GM19238 (cell line): ENCODE measurements at regions not wholly inside any gene's neighbourhood (a gene's known extent, or its start where the extent isn't known, plus 50 kb on each side); places are given as distances from the start of the nearest gene placed in this dataset.

ENCODE experiments used
- DNase-seq: peaks from one replicate; pipeline ENCODE4 v3.0.0; 2011; ENCODE audit warnings: low spot score; ENCODE audit not compliant: insufficient read length

DNA sequence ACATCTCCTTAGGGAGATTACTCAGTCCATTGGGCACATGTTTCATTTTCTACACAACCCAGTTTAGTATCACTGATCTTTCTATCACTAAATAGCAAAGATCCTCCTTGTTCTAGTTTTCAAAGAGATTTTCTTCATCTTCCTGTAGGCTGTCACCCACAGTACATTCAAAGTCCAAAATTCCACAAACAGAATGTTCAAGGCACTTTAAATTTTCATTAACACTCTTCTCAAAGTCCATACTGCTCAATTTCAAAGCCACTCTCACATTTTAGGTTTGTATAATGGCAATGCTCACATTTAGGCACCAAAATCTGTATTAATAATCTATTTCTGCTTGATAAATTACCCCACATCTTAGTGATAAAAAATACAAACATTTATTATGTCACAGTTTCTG, 152.8 kb downstream of the FSIP2 start:
- DNase-seq = no peak

DNA sequence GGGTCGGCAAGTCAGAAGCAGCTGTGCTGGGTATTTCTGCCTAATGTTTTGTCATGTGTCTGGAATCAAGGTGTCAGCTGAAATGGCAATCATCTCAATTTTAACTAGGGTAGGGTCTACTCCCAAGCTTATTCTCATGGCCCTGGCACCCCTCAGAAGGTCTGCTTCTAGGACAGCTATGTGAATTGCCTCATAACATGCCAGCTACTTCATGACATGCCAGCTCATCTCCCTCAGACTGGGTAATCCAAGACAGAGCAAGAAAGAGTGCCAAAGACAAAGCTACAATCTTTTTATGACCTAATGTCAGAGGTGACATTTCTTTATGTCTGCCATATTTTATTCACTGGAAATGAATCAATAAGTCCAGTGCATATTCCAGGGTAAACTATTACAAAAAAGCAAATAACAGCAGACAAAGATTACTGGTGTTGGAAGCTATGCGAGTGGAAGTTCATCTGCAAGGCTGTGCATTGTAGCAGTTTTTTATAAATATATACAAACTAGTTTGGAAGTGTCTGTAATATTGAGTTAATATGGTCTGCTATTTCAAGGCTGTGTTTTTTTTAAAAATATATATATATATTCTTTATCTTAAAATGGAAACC, 153.3 kb downstream of the FSIP2 start:
- DNase-seq = no peak

DNA sequence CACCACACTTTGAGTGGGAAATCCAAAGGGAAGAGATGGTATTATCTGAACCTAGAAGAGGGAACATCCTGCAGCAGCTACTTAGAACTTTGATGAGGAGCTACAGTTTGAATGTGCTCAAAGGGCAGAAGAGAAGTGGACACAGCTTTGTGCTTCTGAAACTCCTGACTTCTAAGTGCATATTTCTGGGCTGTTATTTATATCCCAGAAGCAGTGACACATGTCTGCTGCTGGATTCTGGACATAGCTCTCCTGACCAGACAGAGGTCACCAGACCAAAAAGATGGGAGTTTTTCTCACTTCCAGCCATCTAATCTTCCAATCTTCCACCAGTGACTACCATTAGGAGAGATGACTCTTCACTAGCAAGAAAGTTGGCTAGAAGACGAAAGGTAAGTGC, 153.9 kb downstream of the FSIP2 start:
- DNase-seq = no peak

DNA sequence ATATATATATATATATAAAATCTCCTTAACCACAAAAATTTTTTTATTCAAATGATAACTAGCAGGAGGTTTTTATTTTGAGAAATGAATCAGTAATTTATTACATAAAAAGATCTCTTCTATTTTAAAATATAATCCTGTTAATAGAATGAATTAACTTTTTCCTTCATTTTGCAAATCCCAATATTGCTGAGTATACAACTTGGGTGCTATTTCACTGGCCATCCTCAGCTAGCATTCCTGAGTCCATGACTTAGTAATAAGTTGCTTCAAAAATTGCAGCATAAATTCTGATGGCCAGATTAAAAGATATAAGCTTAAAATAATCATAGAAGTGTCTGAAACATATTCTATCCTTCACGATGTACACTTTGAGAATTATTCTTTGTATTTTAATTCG, 155.6 kb downstream of the FSIP2 start:
- no peak for DNase-seq

DNA sequence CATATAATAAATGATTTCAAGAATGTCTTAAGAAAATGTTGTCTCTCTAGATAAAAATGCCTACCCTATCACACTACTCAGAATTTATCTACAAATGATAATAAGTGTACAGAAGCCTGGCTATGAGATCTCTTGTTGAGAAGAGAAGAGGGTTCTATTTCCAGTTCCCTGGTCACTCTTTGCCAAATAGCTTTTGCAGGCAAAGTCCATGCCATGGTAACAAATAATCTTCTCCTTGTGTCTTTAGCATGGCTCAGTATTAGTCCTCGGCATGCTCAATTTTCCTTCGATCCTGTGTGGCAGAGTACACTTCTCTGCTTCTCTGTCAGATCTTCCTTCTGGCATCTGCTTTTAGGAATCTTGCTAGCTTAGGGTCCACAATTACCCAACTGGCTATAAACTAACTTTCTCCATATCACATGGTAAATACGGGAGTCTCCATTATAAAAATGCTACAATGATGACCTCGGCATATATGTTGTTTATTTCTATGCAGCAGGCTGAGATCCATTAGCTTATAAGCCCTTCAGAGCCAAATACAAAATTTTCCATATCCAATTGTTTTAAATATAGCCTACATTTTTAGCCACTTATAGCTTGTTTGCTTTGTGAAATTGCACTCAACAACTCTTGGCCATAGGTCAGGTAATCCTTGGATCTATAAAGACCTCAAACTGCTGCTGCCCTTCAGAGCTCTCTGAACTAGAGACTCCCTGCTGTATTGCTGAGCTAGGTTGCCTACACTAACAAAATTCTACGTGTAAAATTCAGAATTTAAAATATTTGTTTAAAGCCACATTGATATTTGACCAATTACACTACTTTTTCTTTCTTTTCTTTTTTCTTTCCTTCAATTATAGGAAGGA, 157.5 kb downstream of the FSIP2 start:
- DNase-seq = no peak

DNA sequence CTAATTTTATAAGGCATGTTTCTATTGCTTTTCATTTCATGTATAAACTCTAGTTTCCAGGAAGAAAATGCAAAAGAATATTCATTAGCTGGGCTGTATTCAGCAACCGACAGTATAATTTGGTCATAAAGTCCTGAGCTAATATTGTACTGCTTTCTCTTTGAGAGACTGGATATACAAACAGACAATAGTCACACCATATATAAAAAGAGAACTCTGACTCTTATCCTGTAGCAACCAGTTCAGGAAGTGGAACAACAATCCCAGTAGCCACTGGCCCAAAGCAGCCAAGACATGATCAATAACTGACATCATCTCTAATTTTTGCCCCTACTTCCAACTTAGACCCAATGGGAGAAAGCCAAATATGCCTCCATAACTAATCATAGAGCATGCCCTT, 160.8 kb downstream of the FSIP2 start:
- no peak for DNase-seq

DNA sequence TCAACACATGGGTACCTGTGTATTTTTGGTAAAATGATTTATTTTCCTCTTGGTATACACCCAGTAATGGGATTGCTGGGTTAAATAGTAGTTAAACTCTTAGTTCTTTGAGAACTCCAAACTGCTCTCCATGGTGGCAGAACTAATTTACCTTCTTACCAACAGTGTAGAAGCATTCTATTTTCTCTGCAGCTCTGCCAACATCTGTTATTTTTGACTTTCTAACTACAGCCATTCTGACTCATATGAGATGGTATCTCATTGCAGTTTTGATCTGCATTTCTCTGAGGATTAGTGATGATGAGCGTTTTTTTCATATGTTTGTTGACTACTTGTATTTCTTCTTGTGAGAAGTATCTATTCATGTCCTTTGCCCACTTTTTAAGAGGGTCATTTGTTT, 180.6 kb downstream of the FSIP2 start:
- DNase-seq = no peak

DNA sequence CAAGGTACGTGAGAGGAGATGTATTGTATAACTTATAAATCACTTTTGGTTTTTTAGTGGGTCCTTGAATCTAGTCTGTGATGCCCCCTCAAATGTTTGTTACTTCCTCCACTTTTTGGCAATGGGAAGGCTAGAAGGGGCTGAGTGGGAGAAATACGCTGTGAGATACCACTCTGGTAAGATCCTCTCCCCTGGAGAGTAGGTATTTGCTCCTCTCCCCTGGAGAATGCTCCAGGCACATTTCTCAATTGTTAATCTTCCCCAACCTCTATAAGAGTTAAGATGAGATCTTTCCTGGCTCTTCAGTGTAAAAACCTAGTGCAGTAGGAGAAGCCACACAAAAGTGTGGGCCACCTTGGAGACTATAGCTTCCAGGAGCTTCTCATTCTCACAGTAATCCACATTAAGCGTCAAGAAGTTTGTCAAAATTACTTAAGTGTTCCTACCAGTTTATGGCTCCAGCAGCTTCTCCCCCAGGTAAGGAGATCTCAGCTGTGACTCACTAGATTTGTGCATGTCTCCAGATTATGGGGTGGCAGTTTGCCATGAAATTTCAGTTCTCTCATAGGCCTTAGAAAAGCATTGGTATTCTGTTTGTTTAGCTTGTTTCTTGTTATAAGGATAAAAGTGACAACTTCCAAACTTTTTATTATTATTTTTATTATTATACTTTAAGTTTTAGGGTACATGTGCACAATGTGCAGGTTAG, 182.6 kb downstream of the FSIP2 start:
- no peak for DNase-seq

DNA sequence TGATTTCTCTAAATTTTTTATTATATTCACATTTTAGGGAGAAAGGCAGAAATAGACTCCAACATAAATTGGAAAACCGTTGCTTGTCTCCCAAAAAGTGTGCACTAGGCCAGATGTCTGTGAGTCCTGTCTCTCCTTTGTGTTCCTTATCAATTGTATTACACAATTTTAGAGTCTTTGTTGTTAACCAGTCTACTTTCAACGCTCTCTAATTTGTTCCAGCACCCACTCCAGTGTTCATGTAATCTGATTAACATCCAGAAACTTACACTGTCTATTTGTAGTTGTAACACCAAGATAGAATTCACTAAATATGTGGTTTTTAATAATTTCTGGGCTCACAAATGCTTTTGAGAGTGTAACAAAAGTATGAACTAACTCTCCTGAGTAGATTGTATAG, 195.6 kb downstream of the FSIP2 start:
- no peak for DNase-seq

DNA sequence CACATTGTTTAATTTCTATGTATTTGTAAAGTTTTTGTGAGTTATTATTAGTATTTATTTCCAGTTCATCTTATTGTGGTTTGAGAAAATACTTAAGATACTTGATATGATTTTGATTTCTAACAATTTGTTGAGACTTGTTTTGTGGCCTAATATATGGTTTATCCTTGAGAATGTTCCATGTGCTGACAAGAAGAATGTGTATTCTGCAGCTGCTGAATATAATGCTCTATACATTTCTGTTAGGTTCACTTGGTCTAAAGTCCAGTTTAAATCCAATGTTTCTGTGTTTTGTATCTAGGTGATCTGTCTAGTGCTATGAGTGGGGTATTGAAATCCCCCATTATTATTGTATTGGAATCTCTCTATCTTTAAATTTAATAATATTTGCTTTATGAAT, 201.3 kb downstream of the FSIP2 start:
- DNase-seq = no peak

DNA sequence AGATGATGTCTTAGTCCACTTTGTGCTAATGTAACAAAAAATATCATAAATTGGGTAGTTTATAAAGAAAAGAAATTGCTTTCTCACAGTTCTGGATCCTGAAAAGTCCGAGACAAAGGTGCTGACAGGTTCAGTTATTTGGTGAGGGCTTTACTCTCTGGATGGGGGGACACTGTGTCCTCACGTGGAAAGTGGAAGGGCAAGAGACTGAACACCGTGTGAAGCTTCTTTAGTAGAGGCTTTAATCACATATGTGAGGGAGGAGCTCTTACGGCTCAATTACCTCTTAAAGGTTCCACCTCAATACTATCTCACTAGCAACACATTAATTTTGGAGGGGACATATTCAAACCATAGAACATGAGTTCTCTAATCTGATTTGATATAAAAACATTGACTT, 204.3 kb downstream of the FSIP2 start:
- no peak for DNase-seq

DNA sequence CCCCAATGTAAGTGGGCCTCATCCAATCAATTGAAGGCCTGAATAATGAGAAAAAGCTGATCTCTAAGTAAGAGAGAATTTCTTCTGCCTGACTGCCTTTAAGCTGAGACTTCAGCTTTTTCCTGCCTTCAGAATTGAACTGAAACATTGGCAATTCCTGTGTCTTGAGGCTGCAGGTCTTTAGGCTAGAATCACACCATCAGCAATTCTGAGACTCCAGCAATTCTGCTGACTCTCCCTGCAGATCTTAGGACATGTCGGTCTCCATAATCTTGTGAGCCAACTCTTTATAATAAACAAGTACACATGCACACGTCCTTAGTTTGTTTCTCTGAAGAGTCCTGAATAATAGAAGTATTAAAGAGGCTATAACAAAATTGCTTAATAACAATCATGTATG, 209.1 kb downstream of the FSIP2 start:
- no peak for DNase-seq

DNA sequence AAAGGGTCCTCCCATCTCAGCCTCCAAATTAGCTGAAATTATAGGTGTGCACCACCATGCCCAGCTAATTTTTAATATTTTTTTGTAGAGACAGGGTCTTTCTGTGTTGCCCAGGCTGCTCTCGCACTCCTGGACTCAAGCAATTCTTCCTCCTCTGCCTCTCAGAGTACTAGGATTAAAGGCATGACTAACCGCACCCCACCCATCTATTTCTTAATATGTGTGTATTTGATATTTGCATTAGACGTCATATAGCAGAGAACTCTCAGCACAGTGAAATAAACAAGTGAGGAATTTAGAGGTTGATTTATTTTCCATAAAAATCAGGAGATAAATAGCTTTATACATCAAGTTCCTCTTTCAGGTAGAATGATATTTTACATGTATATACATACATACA, 213.5 kb downstream of the FSIP2 start:
- DNase-seq = no peak

DNA sequence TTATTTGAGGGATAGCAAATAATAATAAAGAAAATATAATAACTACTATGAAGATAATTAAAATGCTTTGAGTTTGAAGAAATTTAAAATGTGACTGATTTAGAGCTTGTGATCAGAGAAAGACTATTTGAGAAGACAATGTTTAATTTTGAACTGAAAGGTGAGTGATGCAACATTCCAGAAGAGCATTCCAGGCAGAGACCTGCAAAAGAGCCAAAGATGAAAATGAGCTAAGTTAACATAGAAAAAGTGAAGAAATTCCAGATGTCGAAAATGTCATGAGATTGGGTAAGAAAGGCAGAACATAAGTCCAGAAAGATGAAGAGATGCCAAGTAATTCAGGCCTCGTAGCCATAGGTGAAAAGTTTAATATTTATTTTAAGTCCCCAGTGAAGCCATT, 215.8 kb downstream of the FSIP2 start:
- no peak for DNase-seq

DNA sequence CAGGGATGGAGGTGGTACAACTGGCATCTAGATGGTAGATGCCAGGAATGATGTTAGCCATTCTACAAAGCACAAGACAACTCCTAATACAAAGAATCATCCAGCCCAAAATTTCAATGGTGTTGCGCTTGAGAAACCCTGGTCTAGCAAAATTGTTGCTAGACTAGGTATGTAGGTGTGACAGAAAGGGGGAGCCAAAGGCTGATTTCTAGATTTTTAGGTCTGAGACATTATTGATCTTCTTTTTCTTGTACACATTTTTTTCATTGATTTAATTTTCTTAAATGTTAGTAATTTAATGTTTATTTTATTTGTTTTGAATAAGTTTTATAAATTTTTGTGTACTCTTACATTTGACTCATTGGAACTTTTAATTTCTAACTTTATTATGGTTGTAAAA, 216.4 kb downstream of the FSIP2 start:
- no peak for DNase-seq

DNA sequence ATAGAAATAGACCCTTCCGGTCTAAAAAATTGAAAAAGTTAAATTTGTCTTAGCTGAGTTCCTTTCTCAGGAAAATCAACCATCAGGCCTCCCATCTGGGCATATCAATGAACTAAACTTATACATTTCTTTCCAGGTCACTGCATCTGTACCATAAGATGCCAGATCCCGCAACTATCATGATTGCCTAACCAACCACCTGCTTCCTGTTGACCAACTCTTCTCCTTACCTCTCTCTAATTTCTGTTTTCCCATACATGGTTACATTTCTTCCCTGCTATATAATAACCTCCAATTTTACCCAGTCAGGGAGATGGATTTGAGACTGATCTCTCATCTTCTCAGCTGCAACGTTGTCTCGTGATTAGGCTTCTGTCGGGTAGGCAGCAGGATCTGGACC, 228.7 kb downstream of the FSIP2 start:
- no peak for DNase-seq

DNA sequence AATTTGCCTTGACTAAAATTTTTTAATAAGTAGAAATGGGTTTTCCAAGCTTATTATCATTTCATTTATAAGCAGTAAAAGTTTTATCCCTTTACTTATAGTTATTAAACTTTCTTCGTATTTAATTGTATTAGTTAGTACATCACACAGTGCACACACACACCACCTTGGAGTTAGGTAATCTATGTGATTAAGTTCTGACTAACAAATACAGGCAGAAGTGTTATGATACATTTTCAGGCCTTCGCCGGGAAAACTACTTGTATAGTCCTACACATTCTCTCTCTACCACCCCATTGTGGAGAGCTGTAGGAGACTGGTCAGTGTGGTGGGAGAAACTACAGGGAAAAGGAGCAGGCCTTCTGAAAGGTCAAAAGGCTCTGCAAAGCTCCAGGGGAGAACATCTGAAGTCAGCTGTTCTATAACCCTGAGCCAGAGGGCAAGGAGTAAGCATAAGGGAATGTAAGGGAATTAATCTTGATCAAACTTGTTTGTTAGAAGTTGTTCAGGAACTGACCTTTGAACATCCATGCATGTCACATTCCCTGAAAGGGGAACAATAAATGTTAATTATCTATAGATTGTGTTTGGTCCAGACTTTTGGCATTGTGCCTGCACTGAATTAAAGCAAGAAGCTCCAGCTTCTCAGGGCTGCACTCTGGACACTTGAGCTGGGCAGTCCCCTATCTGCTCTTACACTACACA, 231.7 kb downstream of the FSIP2 start:
- no peak for DNase-seq

DNA sequence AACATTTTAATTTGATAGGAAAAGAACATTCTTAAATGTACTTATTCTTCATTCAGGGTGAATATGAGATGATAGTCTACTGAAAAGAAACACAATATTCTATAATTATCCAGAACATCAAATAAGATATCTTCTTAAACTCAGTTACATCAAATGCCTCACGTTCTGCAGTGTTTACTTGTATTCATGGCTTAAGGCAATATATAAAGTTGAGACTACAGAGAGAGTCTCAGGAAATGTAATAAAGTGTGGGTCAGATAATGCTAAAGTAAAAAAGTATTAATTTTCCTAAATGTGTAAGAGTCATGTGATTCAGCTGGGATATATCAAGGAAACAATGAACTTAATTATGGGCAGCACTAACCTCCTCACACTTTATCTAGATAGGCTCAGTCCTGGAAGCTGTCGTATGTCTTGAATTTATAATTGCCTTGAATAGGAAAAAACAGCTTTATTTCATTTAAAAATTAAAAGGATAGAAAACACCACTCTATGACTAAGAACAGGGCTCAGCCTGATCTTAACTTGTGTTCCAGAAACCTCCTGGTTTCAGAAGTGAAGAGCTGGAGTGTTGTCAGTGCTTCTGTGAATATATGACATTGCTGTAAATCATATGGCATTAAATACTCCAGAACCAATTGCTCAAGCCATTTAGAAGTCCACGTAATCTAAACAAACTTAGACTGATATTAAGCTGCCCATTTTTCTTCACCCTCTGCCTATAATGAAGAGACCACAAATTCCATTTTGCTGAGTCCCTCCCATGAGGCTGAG, 240.2 kb downstream of the FSIP2 start:
- no peak for DNase-seq

DNA sequence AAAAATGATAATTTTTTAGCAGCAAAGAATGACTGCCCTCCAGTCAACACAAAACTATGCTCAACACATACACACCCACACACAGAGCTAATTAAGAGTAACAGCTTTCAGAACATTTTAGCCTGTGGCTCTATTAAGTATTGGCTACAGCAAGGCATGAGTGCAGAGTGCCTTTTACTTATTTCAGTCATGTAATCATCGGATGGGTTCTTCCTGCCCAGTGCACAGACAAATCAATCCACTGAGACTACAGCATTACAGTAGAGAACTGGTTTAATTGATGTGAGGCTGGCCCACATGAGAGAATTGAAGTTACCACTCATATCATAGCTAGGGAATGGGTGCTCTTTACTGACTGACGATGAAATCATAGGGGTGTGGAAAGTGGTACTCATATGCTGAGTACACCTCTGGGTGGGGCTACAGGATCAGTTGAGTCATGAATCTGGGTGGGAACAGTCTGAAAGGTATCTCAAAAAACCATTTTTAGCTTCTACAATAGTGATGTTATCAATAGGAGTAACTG, 241.0 kb downstream of the FSIP2 start:
- DNase-seq = no peak

DNA sequence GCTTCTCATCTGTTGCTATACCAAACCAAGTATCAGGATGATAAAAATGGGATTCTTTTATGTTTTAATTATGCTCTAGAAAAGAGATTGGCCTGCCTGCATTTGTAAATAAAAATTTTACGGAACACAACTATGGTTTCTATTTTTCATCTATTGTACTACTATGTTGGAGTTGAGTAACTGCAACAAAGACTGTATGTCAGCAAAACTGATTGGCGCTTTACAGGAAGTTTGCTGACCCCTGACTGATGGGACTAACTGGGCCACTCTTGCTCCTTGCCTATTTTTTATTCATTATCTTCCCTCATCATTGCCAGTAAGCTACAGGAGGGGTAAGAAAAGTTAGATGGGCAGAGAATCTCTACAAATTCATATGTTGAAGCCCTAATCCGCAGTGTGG, 242.3 kb downstream of the FSIP2 start:
- DNase-seq = no peak

DNA sequence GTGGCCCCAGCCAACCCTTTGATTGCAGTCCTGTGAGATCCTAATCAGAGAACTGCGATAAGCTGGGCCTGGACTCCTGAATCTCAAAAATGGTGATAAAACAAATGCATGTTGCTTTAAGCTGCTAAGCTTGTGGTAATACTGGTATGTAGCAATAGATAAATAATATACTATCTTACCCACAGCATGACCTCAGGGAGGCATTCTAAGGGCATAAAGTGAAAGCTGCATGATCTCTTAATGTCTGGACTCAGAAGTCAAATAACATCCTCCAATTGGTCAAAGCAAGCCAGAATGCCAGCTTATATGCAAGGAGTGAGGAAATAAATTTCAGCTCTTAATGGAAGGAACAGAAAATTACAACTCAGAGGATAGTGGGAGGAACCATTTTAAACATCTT, 246.1 kb downstream of the FSIP2 start:
- no peak for DNase-seq
